ENCODE measurements at regions not wholly inside any gene's neighbourhood (a gene's known extent, or its start where the extent isn't known, plus 50 kb on each side); places are given as distances from the start of the nearest gene placed in this dataset.

- Histone ChIP-seq H3K27ac (ENCODE audit: low read depth, low read length) (no peak overlapping the region), H3K4me3 (ENCODE audit: low read depth, low read length) (no peak overlapping the region), H3K27me3 (ENCODE audit: control insufficient read depth, insufficient read depth, low read length) (no peaks in the 10 kb centered on the region), H3K9me3 (ENCODE audit: control insufficient read depth, insufficient read depth, low read length) (no peaks in the 10 kb centered on the region), H3K4me1 (ENCODE audit: control insufficient read depth, insufficient read depth, low read length) (no peaks in the 10 kb centered on the region), H3K36me3 (ENCODE audit: control insufficient read depth, insufficient read depth, low read length) (no peaks in the 10 kb centered on the region)
- no CpG with 5 or more reads among the region's 2 CpGs for WGBS (ENCODE audit: insufficient coverage)
- DNase-seq (ENCODE audit: low read depth in 4 of 6, low spot score in 6 of 6): no peak
Measured at GRCh38 chr3:104614564-104614963, 752.1 kb upstream of the ALCAM start.

GRCh38 chr3:104628185-104628789, 738.4 kb upstream of the ALCAM start:
- Histone ChIP-seq H3K27me3 (ENCODE audit: control insufficient read depth, insufficient read depth, low read length) (no peaks in the 10 kb centered on the region), H3K27ac (ENCODE audit: low read depth, low read length) (no peak overlapping the region), H3K36me3 (ENCODE audit: control insufficient read depth, insufficient read depth, low read length) (no peaks in the 10 kb centered on the region), H3K9me3 (ENCODE audit: control insufficient read depth, insufficient read depth, low read length) (peaks cover 7% of the 10 kb centered on the region), H3K4me3 (ENCODE audit: low read depth, low read length) (no peak overlapping the region), H3K4me1 (ENCODE audit: control insufficient read depth, insufficient read depth, low read length) (no peaks in the 10 kb centered on the region)
- 86% methylated on average over 3 of the region's 6 CpGs for WGBS (ENCODE audit: insufficient coverage)
- peak in 2 of 6 donors; percentile 20 to 25 for DNase-seq (ENCODE audit: low read depth in 4 of 6, low spot score in 6 of 6)

DNA sequence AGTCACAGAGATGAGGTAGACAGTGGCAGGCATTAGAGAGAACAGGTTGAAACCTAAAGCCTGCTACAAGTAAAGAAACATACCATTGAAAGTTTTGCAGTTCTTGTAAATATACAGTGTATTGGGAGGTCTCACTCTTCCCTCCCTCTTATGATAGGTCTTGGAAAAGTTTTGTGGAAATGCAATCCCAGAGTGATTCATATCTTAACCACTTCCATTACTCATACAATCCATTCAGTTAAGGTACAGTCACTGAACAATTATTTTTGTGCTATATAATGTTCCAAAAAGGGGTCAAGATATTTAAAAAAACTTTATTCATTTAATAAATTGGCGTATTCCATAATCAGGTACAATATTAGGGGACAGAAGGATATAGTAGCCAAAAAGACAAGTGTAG, 737.7 kb upstream of the ALCAM start:
- no peaks in the 10 kb centered on the region for H3K4me1 ChIP-seq (ENCODE audit: control insufficient read depth, insufficient read depth, low read length)
- H3K36me3 ChIP-seq (ENCODE audit: control insufficient read depth, insufficient read depth, low read length): no peaks in the 10 kb centered on the region
- peaks cover 7% of the 10 kb centered on the region for H3K9me3 ChIP-seq (ENCODE audit: control insufficient read depth, insufficient read depth, low read length)
- H3K27me3 ChIP-seq (ENCODE audit: control insufficient read depth, insufficient read depth, low read length): no peaks in the 10 kb centered on the region
- H3K27ac ChIP-seq (ENCODE audit: low read depth, low read length): no peak overlapping the region
- DNase-seq (ENCODE audit: low read depth in 4 of 6, low spot score in 6 of 6): no peak
- H3K4me3 ChIP-seq (ENCODE audit: low read depth, low read length): no peak overlapping the region
- WGBS (ENCODE audit: insufficient coverage): no CpG with 5 or more reads among the region's 1 CpG

DNA sequence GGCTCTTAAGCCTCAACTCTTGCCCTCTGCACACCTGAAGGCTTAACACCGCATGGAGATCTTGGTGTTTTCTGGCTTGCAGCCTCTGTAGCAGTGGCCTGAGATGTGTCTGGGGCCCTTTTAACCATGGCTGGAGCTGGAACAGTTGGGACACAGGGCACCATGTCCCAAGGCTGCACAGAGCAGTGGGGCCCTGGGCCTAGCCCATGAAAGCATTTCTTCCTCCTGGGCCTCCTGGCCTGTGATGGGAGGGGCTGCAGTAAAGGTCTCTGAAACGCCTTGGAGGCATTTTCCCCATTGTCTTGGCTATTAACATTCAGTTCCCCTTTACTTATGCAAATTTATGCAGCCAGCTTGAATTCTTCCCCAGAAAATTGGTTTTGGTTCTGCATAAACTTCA, 735.5 kb upstream of the ALCAM start:
- Histone ChIP-seq H3K27me3 (ENCODE audit: control insufficient read depth, insufficient read depth, low read length) (no peaks in the 10 kb centered on the region), H3K4me3 (ENCODE audit: low read depth, low read length) (no peak overlapping the region), H3K27ac (ENCODE audit: low read depth, low read length) (no peak overlapping the region), H3K9me3 (ENCODE audit: control insufficient read depth, insufficient read depth, low read length) (peaks cover 7% of the 10 kb centered on the region), H3K4me1 (ENCODE audit: control insufficient read depth, insufficient read depth, low read length) (no peaks in the 10 kb centered on the region), H3K36me3 (ENCODE audit: control insufficient read depth, insufficient read depth, low read length) (no peaks in the 10 kb centered on the region)
- 100% methylated on average over 1 of the region's 2 CpGs for WGBS (ENCODE audit: insufficient coverage)
- DNase-seq (ENCODE audit: low read depth in 4 of 6, low spot score in 6 of 6): no peak

DNA sequence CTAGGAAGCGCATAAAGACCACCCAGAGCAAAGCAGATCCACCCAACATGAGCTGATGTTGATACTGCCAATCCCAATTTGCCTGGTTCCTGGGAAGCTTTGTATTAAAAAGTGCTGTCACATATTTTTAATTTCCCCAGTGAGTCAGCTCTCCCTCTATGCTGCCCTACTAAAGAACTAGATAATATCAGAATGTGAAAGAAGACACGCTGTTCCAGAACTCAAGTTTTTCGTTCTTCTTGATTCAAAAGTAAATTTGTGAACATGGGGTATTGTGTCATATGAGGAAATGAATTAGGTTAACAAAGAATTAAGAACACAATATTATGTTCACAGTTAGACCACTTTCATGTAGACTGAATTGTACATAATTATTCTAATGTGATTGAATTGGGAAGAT, 734.2 kb upstream of the ALCAM start:
- no peaks in the 10 kb centered on the region for H3K36me3 ChIP-seq (ENCODE audit: control insufficient read depth, insufficient read depth, low read length)
- H3K4me3 ChIP-seq (ENCODE audit: low read depth, low read length): no peak overlapping the region
- H3K4me1 ChIP-seq (ENCODE audit: control insufficient read depth, insufficient read depth, low read length): no peaks in the 10 kb centered on the region
- H3K27me3 ChIP-seq (ENCODE audit: control insufficient read depth, insufficient read depth, low read length): no peaks in the 10 kb centered on the region
- peak in 1 of 6 donors; percentile 9 for DNase-seq (ENCODE audit: low read depth in 4 of 6, low spot score in 6 of 6)
- H3K9me3 ChIP-seq (ENCODE audit: control insufficient read depth, insufficient read depth, low read length): peaks cover 7% of the 10 kb centered on the region
- no CpG with 5 or more reads among the region's 3 CpGs for WGBS (ENCODE audit: insufficient coverage)
- H3K27ac ChIP-seq (ENCODE audit: low read depth, low read length): no peak overlapping the region

- Histone ChIP-seq H3K27ac (ENCODE audit: low read depth, low read length) (no peak overlapping the region), H3K27me3 (ENCODE audit: control insufficient read depth, insufficient read depth, low read length) (no peaks in the 10 kb centered on the region), H3K4me3 (ENCODE audit: low read depth, low read length) (no peak overlapping the region), H3K9me3 (ENCODE audit: control insufficient read depth, insufficient read depth, low read length) (peaks cover 7% of the 10 kb centered on the region), H3K4me1 (ENCODE audit: control insufficient read depth, insufficient read depth, low read length) (no peaks in the 10 kb centered on the region), H3K36me3 (ENCODE audit: control insufficient read depth, insufficient read depth, low read length) (no peaks in the 10 kb centered on the region)
- WGBS (ENCODE audit: insufficient coverage): no CpG with 5 or more reads among the region's 1 CpG
- DNase-seq (ENCODE audit: low read depth in 4 of 6, low spot score in 6 of 6): no peak
Measured at GRCh38 chr3:104632947-104633346, 733.8 kb upstream of the ALCAM start.

- no peak for DNase-seq (ENCODE audit: low read depth in 4 of 6, low spot score in 6 of 6)
- Histone ChIP-seq H3K27me3 (ENCODE audit: control insufficient read depth, insufficient read depth, low read length) (no peaks in the 10 kb centered on the region), H3K36me3 (ENCODE audit: control insufficient read depth, insufficient read depth, low read length) (no peaks in the 10 kb centered on the region), H3K9me3 (ENCODE audit: control insufficient read depth, insufficient read depth, low read length) (peaks cover 12% of the 10 kb centered on the region), H3K4me1 (ENCODE audit: control insufficient read depth, insufficient read depth, low read length) (no peaks in the 10 kb centered on the region), H3K4me3 (ENCODE audit: low read depth, low read length) (no peak overlapping the region), H3K27ac (ENCODE audit: low read depth, low read length) (no peak overlapping the region)
- 75% methylated on average over 1 of the region's 4 CpGs for WGBS (ENCODE audit: insufficient coverage)
Measured at GRCh38 chr3:104635872-104636580, 730.7 kb upstream of the ALCAM start.

- H3K27me3 ChIP-seq (ENCODE audit: control insufficient read depth, insufficient read depth, low read length): no peaks in the 10 kb centered on the region
- H3K36me3 ChIP-seq (ENCODE audit: control insufficient read depth, insufficient read depth, low read length): no peaks in the 10 kb centered on the region
- no peak overlapping the region for H3K27ac ChIP-seq (ENCODE audit: low read depth, low read length)
- DNase-seq (ENCODE audit: low read depth in 4 of 6, low spot score in 6 of 6): peak in 2 of 6 donors; percentile 9 to 39
- H3K4me3 ChIP-seq (ENCODE audit: low read depth, low read length): no peak overlapping the region
- no peaks in the 10 kb centered on the region for H3K4me1 ChIP-seq (ENCODE audit: control insufficient read depth, insufficient read depth, low read length)
- peaks cover 7% of the 10 kb centered on the region for H3K9me3 ChIP-seq (ENCODE audit: control insufficient read depth, insufficient read depth, low read length)
Measured at GRCh38 chr3:104642827-104643226, 723.9 kb upstream of the ALCAM start.

GRCh38 chr3:104646196-104646595, 720.5 kb upstream of the ALCAM start:
- no peaks in the 10 kb centered on the region for H3K9me3 ChIP-seq (ENCODE audit: control insufficient read depth, insufficient read depth, low read length)
- no peaks in the 10 kb centered on the region for H3K36me3 ChIP-seq (ENCODE audit: control insufficient read depth, insufficient read depth, low read length)
- H3K27ac ChIP-seq (ENCODE audit: low read depth, low read length): no peak overlapping the region

DNA sequence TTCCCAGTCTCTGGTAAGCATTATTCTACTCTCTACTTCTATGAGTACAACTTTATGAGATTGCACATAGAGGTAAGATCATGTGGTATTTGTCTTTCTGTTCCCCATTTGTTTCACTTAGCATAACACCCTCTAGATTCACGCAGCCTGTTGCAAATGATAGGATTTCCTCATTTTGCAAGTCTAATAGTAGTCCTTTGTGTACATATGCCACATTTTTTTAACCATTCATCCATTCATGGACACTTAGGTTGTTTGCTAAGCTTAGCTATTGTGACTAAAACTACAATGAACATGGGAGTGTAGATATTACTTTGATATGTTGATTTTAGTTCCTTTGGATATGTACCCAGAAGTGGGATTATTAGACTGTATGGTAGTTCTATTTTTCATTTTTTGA, 717.9 kb upstream of the ALCAM start:
- no peaks in the 10 kb centered on the region for H3K4me1 ChIP-seq (ENCODE audit: control insufficient read depth, insufficient read depth, low read length)
- no peaks in the 10 kb centered on the region for H3K27me3 ChIP-seq (ENCODE audit: control insufficient read depth, insufficient read depth, low read length)
- WGBS (ENCODE audit: insufficient coverage): no CpG with 5 or more reads among the region's 1 CpG
- H3K4me3 ChIP-seq (ENCODE audit: low read depth, low read length): no peak overlapping the region
- no peak overlapping the region for H3K27ac ChIP-seq (ENCODE audit: low read depth, low read length)
- no peaks in the 10 kb centered on the region for H3K9me3 ChIP-seq (ENCODE audit: control insufficient read depth, insufficient read depth, low read length)
- no peak for DNase-seq (ENCODE audit: low read depth in 4 of 6, low spot score in 6 of 6)
- no peaks in the 10 kb centered on the region for H3K36me3 ChIP-seq (ENCODE audit: control insufficient read depth, insufficient read depth, low read length)

More at GRCh38 chr3:104646196-104646595, 720.5 kb upstream of the ALCAM start:
- DNase-seq (ENCODE audit: low read depth in 4 of 6, low spot score in 6 of 6): no peak
- Histone ChIP-seq H3K4me1 (ENCODE audit: control insufficient read depth, insufficient read depth, low read length) (no peaks in the 10 kb centered on the region), H3K4me3 (ENCODE audit: low read depth, low read length) (no peak overlapping the region), H3K27me3 (ENCODE audit: control insufficient read depth, insufficient read depth, low read length) (no peaks in the 10 kb centered on the region)
